ENCODE measurements at regions not wholly inside any gene's neighbourhood (a gene's known extent, or its start where the extent isn't known, plus 50 kb on each side); places are given as distances from the start of the nearest gene placed in this dataset.

GRCh38 chr10:29112827-29113615 lies 175.8 kb upstream of the LYZL1 start:
- intact Hi-C loops (cut with micrococcal nuclease) = no loop called here
- H3K9me3 Mint-ChIP-seq = peaks cover 5% of the 10 kb centered on the region
- no peaks in the 10 kb centered on the region for H3K4me1 Mint-ChIP-seq (ENCODE audit: low read depth)
- peaks cover 5% of the 10 kb centered on the region for H3K27me3 Mint-ChIP-seq (ENCODE audit: low read depth)
- H3K36me3 Mint-ChIP-seq (ENCODE audit: low read depth) = no peaks in the 10 kb centered on the region
- H3K27ac Mint-ChIP-seq = no peak overlapping the region
- no peak overlapping the region for H3K4me3 Mint-ChIP-seq
- no peak for DNase-seq
- CTCF ChIA-PET = no interaction called here

- intact Hi-C loops (cut with micrococcal nuclease) = no loop called here
- CTCF ChIA-PET = no interaction called here
- Mint-ChIP-seq H3K4me1 (ENCODE audit: low read depth) (no peaks in the 10 kb centered on the region), H3K9me3 (peaks cover 7% of the 10 kb centered on the region), H3K4me3 (no peak overlapping the region), H3K27me3 (ENCODE audit: low read depth) (peaks cover 5% of the 10 kb centered on the region), H3K27ac (no peak overlapping the region), H3K36me3 (ENCODE audit: low read depth) (no peaks in the 10 kb centered on the region)
- DNase-seq = no peak
These were observed 175.3 kb upstream of the LYZL1 start for GRCh38 chr10:29113616-29113945.

GRCh38 chr10:29114141-29114540 lies 174.7 kb upstream of the LYZL1 start:
- Mint-ChIP-seq H3K36me3 (ENCODE audit: low read depth) (no peaks in the 10 kb centered on the region), H3K9me3 (peaks cover 11% of the 10 kb centered on the region), H3K4me3 (no peak overlapping the region), H3K4me1 (ENCODE audit: low read depth) (no peaks in the 10 kb centered on the region), H3K27me3 (ENCODE audit: low read depth) (peaks cover 5% of the 10 kb centered on the region), H3K27ac (no peak overlapping the region)
- intact Hi-C loops (cut with micrococcal nuclease) = no loop called here
- no peak for DNase-seq
- CTCF ChIA-PET = no interaction called here

- Mint-ChIP-seq H3K27me3 (ENCODE audit: low read depth) (peaks cover 5% of the 10 kb centered on the region), H3K4me1 (ENCODE audit: low read depth) (no peaks in the 10 kb centered on the region), H3K27ac (no peak overlapping the region), H3K4me3 (no peak overlapping the region), H3K9me3 (peaks cover 13% of the 10 kb centered on the region), H3K36me3 (ENCODE audit: low read depth) (no peaks in the 10 kb centered on the region)
- DNase-seq = no peak
- intact Hi-C loops (cut with micrococcal nuclease) = no loop called here
- CTCF ChIA-PET = interaction anchor here (1.3 kb wide), 1 partner anchor 187 kb away, joined by 4 read pairs; no protein-coding TSS in a partner anchor
These were observed 171.1 kb upstream of the LYZL1 start for GRCh38 chr10:29117781-29118180.

- Mint-ChIP-seq H3K27ac (no peak overlapping the region), H3K36me3 (ENCODE audit: low read depth) (no peaks in the 10 kb centered on the region), H3K4me3 (no peak overlapping the region), H3K9me3 (peaks cover 13% of the 10 kb centered on the region), H3K4me1 (ENCODE audit: low read depth) (no peaks in the 10 kb centered on the region), H3K27me3 (ENCODE audit: low read depth) (peaks cover 2% of the 10 kb centered on the region)
- CTCF ChIA-PET = no interaction called here
- peak; percentile 26 for DNase-seq
- intact Hi-C loops (cut with micrococcal nuclease) = no loop called here
These were observed 169.5 kb upstream of the LYZL1 start for GRCh38 chr10:29119374-29119773.

GRCh38 chr10:29120216-29120615 lies 168.7 kb upstream of the LYZL1 start:
- no peak for DNase-seq
- intact Hi-C loops (cut with micrococcal nuclease) = no loop called here
- H3K9me3 Mint-ChIP-seq = peaks cover 13% of the 10 kb centered on the region
- H3K4me3 Mint-ChIP-seq = no peak overlapping the region
- no peaks in the 10 kb centered on the region for H3K27me3 Mint-ChIP-seq (ENCODE audit: low read depth)
- no peaks in the 10 kb centered on the region for H3K36me3 Mint-ChIP-seq (ENCODE audit: low read depth)
- CTCF ChIA-PET = interaction anchor here (0.5 kb wide), 1 partner anchor 492 kb away, joined by 3 read pairs; no protein-coding TSS in a partner anchor
- H3K27ac Mint-ChIP-seq = no peak overlapping the region
- no peaks in the 10 kb centered on the region for H3K4me1 Mint-ChIP-seq (ENCODE audit: low read depth)

- Mint-ChIP-seq H3K9me3 (peaks cover 1% of the 10 kb centered on the region), H3K4me3 (no peak overlapping the region), H3K27ac (no peak overlapping the region), H3K27me3 (ENCODE audit: low read depth) (peaks cover 8% of the 10 kb centered on the region), H3K4me1 (ENCODE audit: low read depth) (no peaks in the 10 kb centered on the region), H3K36me3 (ENCODE audit: low read depth) (no peaks in the 10 kb centered on the region)
- CTCF ChIA-PET = interaction anchor here (0.7 kb wide), 1 partner anchor 902 kb away, joined by 5 read pairs; no protein-coding TSS in a partner anchor
- DNase-seq = no peak
- intact Hi-C loops (cut with micrococcal nuclease) = no loop called here
These were observed 164.0 kb upstream of the LYZL1 start for GRCh38 chr10:29124864-29125263.

GRCh38 chr10:29127037-29127700 lies 161.7 kb upstream of the LYZL1 start:
- DNase-seq = no peak
- Mint-ChIP-seq H3K27me3 (ENCODE audit: low read depth) (peaks cover 18% of the 10 kb centered on the region), H3K4me3 (no peak overlapping the region), H3K27ac (no peak overlapping the region), H3K36me3 (ENCODE audit: low read depth) (no peaks in the 10 kb centered on the region), H3K9me3 (no peaks in the 10 kb centered on the region), H3K4me1 (ENCODE audit: low read depth) (no peaks in the 10 kb centered on the region)
- CTCF ChIA-PET = interaction anchor here (0.7 to 0.9 kb wide), 2 partner anchors 8 to 11 kb away, joined by 3 read pairs; no protein-coding TSS in a partner anchor
- intact Hi-C loops (cut with micrococcal nuclease) = no loop called here

GRCh38 chr10:29127731-29128130 lies 161.1 kb upstream of the LYZL1 start:
- H3K9me3 Mint-ChIP-seq = no peaks in the 10 kb centered on the region
- H3K27ac Mint-ChIP-seq = no peak overlapping the region
- no peak for DNase-seq
- H3K27me3 Mint-ChIP-seq (ENCODE audit: low read depth) = peaks cover 18% of the 10 kb centered on the region
- intact Hi-C loops (cut with micrococcal nuclease) = no loop called here
- no peaks in the 10 kb centered on the region for H3K36me3 Mint-ChIP-seq (ENCODE audit: low read depth)
- CTCF ChIA-PET = interaction anchor here (0.6 kb wide), 1 partner anchor 38 kb away, joined by 3 read pairs; no protein-coding TSS in a partner anchor
- no peaks in the 10 kb centered on the region for H3K4me1 Mint-ChIP-seq (ENCODE audit: low read depth)
- H3K4me3 Mint-ChIP-seq = no peak overlapping the region

GRCh38 chr10:29130190-29130673 lies 158.6 kb upstream of the LYZL1 start:
- Mint-ChIP-seq H3K27me3 (ENCODE audit: low read depth) (peaks cover 21% of the 10 kb centered on the region), H3K4me1 (ENCODE audit: low read depth) (no peaks in the 10 kb centered on the region), H3K9me3 (no peaks in the 10 kb centered on the region), H3K36me3 (ENCODE audit: low read depth) (no peaks in the 10 kb centered on the region), H3K27ac (no peak overlapping the region), H3K4me3 (no peak overlapping the region)
- CTCF ChIA-PET = interaction anchor here (0.6 to 1.1 kb wide), 2 partner anchors 37 to 76 kb away, joined by 3 to 4 read pairs; no protein-coding TSS in a partner anchor
- intact Hi-C loops (cut with micrococcal nuclease) = loop anchor here (1.0 kb wide), 1 partner anchor 467 kb away; no protein-coding TSS in a partner anchor
- no peak for DNase-seq

- intact Hi-C loops (cut with micrococcal nuclease) = no loop called here
- no peak overlapping the region for H3K27ac Mint-ChIP-seq
- H3K4me1 Mint-ChIP-seq (ENCODE audit: low read depth) = no peaks in the 10 kb centered on the region
- H3K27me3 Mint-ChIP-seq (ENCODE audit: low read depth) = peaks cover 16% of the 10 kb centered on the region
- H3K4me3 Mint-ChIP-seq = no peak overlapping the region
- CTCF ChIA-PET = interaction anchor here (1.3 kb wide), 1 partner anchor 9 kb away, joined by 3 read pairs; no protein-coding TSS in a partner anchor
- H3K36me3 Mint-ChIP-seq (ENCODE audit: low read depth) = no peaks in the 10 kb centered on the region
- DNase-seq = no peak
- H3K9me3 Mint-ChIP-seq = no peaks in the 10 kb centered on the region
These were observed 156.8 kb upstream of the LYZL1 start for GRCh38 chr10:29131952-29132547.

- Mint-ChIP-seq H3K27me3 (ENCODE audit: low read depth) (peaks cover 16% of the 10 kb centered on the region), H3K4me3 (no peak overlapping the region), H3K4me1 (ENCODE audit: low read depth) (no peaks in the 10 kb centered on the region), H3K36me3 (ENCODE audit: low read depth) (no peaks in the 10 kb centered on the region), H3K27ac (no peak overlapping the region), H3K9me3 (no peaks in the 10 kb centered on the region)
- intact Hi-C loops (cut with micrococcal nuclease) = no loop called here
- DNase-seq = no peak
- CTCF ChIA-PET = interaction anchor here (0.6 to 1.3 kb wide), 2 partner anchors 9 to 346 kb away, joined by 3 to 5 read pairs; no protein-coding TSS in a partner anchor
These were observed 156.2 kb upstream of the LYZL1 start for GRCh38 chr10:29132551-29133111.

Data from activated naive CD4-positive, alpha-beta T cell treated with anti-CD3 and anti-CD28 coated beads for 36 hours (primary cell).